ENCODE measurements at regions not wholly inside any gene's neighbourhood (a gene's known extent, or its start where the extent isn't known, plus 50 kb on each side); places are given as distances from the start of the nearest gene placed in this dataset.

GRCh38 chr5:133727636-133728035 is 115.3 kb upstream of the FSTL4 start:
- TF ChIP-seq MLLT1 (IDR thresholded peaks at IDR 0.05) = no peak
- no peak for TF ChIP-seq SKIL (IDR thresholded peaks at IDR 0.05; ENCODE audit: low read depth, poor library complexity, severe bottlenecking)
- no peak for TF ChIP-seq POLR2AphosphoS5 (IDR thresholded peaks at IDR 0.05; ENCODE audit: low read length)
